GM23338 (cell line): ENCODE measurements at regions not wholly inside any gene's neighbourhood (a gene's known extent, or its start where the extent isn't known, plus 50 kb on each side); places are given as distances from the start of the nearest gene placed in this dataset.

Experiments used
- ATAC-seq: fragments of 200-7000 bp; cut with Tn5 transposase; 3 replicates; pipeline ENCODE4 v1.9.1; 2020
- DNase-seq: peaks from one replicate; pipeline ENCODE4 v3.0.0-alpha.2; 2015; ENCODE audit warnings: low spot score
- H2AFZ ChIP-seq: fragments of 200-600 bp; sonication (generic); 2 replicates; pipeline ENCODE4 v1.8.0; 2016; ENCODE audit warnings: antibody characterized with exemption, mild to moderate bottlenecking, moderate library complexity
- H3F3A ChIP-seq: fragments of 200-600 bp; sonication (generic); replicated peaks from 2 replicates; pipeline ENCODE4 v1.8.0; 2017; ENCODE audit warnings: antibody characterized with exemption, mixed run types, low read depth
- H3K27ac ChIP-seq: fragments of 200-600 bp; sonication (generic); 2 replicates; pipeline ENCODE4 v1.6.1; 2016; ENCODE audit warnings: low read depth
- H3K27me3 ChIP-seq: fragments of 200-600 bp; sonication (generic); 2 replicates; pipeline ENCODE4 v1.8.0; 2016; ENCODE audit warnings: mild to moderate bottlenecking, mixed run types, moderate library complexity; ENCODE audit not compliant: insufficient read depth
- H3K36me3 ChIP-seq: fragments of 200-600 bp; sonication (generic); 2 replicates; pipeline ENCODE4 v1.8.0; 2016; ENCODE audit warnings: mild to moderate bottlenecking; ENCODE audit not compliant: insufficient read depth
- H3K4me1 ChIP-seq: fragments of 200-600 bp; sonication (generic); 2 replicates; pipeline ENCODE4 v1.8.0; 2016; ENCODE audit warnings: mild to moderate bottlenecking, moderate library complexity; ENCODE audit not compliant: insufficient read depth
- H3K4me2 ChIP-seq: fragments of 200-600 bp; sonication (generic); 2 replicates; pipeline ENCODE4 v1.7.1; 2017; ENCODE audit warnings: mixed run types
- H3K4me3 ChIP-seq: fragments of 200-600 bp; sonication (generic); 2 replicates; pipeline ENCODE4 v1.6.1; 2016; ENCODE audit warnings: mixed run types
- H3K79me2 ChIP-seq: fragments of 200-600 bp; sonication (generic); replicated peaks from 2 replicates; pipeline ENCODE4 v1.8.0; 2017; ENCODE audit warnings: mild to moderate bottlenecking; ENCODE audit not compliant: insufficient read depth
- H3K9me2 ChIP-seq: fragments of 200-600 bp; sonication (generic); 2 replicates; pipeline ENCODE4 v1.8.0; 2017; ENCODE audit not compliant: insufficient read depth
- H4K20me1 ChIP-seq: fragments of 200-600 bp; sonication (generic); replicated peaks from 2 replicates; pipeline ENCODE4 v1.8.0; 2017; ENCODE audit warnings: mild to moderate bottlenecking; ENCODE audit not compliant: insufficient read depth
- H3K27ac Mint-ChIP-seq: 2 replicates; pipeline ENCODE4 v1.8.0; 2020; ENCODE audit warnings: inconsistent platforms, mild to moderate bottlenecking, moderate library complexity, mixed read lengths
- H3K27me3 Mint-ChIP-seq: 3 replicates; pipeline ENCODE4 v1.8.0; 2022; ENCODE audit warnings: low read depth, mild to moderate bottlenecking, moderate library complexity, mixed read lengths, inconsistent platforms; ENCODE audit not compliant: insufficient read depth, poor library complexity
- H3K36me3 Mint-ChIP-seq: 3 replicates; pipeline ENCODE4 v1.8.0; 2021; ENCODE audit warnings: low read depth, mild to moderate bottlenecking, inconsistent platforms, moderate library complexity, mixed read lengths
- H3K4me1 Mint-ChIP-seq: 3 replicates; pipeline ENCODE4 v1.8.0; 2020; ENCODE audit warnings: mild to moderate bottlenecking, inconsistent platforms, mixed read lengths
- H3K4me3 Mint-ChIP-seq: 3 replicates; pipeline ENCODE4 v1.8.0; 2021; ENCODE audit warnings: moderate library complexity, mild to moderate bottlenecking, inconsistent platforms, mixed read lengths
- H3K9me3 Mint-ChIP-seq: 3 replicates; pipeline ENCODE4 v1.8.0; 2020; ENCODE audit warnings: moderate library complexity, mild to moderate bottlenecking, inconsistent platforms, mixed read lengths
- CREB1 ChIP-seq: fragments of 250-450 bp; sonication (Bioruptor Pico); IDR thresholded peaks from 2 replicates; pipeline ENCODE4 v1.5.0; 2020; ENCODE audit warnings: low read depth, mild to moderate bottlenecking, moderate library complexity
- CTCF ChIP-seq, 2 experiments: fragments of 200-600 bp in 1 of 2; sonication (generic) in 1 of 2; conservative IDR thresholded peaks; 2 replicates each; pipeline versions ENCODE4 v1.5.1 to v1.6.1; 2016 to 2017; ENCODE audit warnings: antibody characterized with exemption in 2 of 2, low read depth in 2 of 2, mild to moderate bottlenecking in 2 of 2, moderate library complexity in 1 of 2
- EZH2 ChIP-seq: fragments of 200-600 bp; sonication (generic); IDR thresholded peaks from one replicate; pipeline ENCODE4 v1.8.0; 2017; ENCODE audit warnings: antibody characterized with exemption, mild to moderate bottlenecking, low read depth; ENCODE audit not compliant: unreplicated experiment
- EZH2phosphoT487 ChIP-seq: fragments of 200-600 bp; sonication (generic); IDR thresholded peaks from one replicate; pipeline ENCODE4 v1.8.1; 2018; ENCODE audit warnings: antibody characterized with exemption; ENCODE audit not compliant: unreplicated experiment
- JUNB ChIP-seq: IDR thresholded peaks from one replicate; pipeline ENCODE4 v1.6.1; 2016; ENCODE audit warnings: antibody characterized with exemption; ENCODE audit not compliant: unreplicated experiment
- NANOG ChIP-seq: IDR thresholded peaks from 2 replicates; pipeline ENCODE4 v1.6.1; 2016; ENCODE audit warnings: antibody characterized with exemption, borderline replicate concordance
- POLR2AphosphoS5 ChIP-seq: IDR thresholded peaks from 2 replicates; pipeline ENCODE4 v1.6.1; 2016; ENCODE audit warnings: antibody characterized with exemption, low read depth
- STAT1 ChIP-seq: IDR thresholded peaks from one replicate; pipeline ENCODE4 v1.6.1; 2016; ENCODE audit warnings: antibody characterized with exemption; ENCODE audit not compliant: unreplicated experiment
- ZNF114 ChIP-seq: fragments of 250-450 bp; sonication (Bioruptor Pico); IDR thresholded peaks from 2 replicates; pipeline ENCODE4 v1.5.0; 2020; ENCODE audit warnings: mild to moderate bottlenecking, moderate library complexity
- ZNF331 ChIP-seq: fragments of 250-450 bp; sonication (Bioruptor Pico); IDR thresholded peaks from 2 replicates; pipeline ENCODE4 v1.5.0; 2020; ENCODE audit warnings: low read depth, mild to moderate bottlenecking, moderate library complexity
- TF ChIP-seq, protein P1 (sequence below): IDR thresholded peaks from 2 replicates; pipeline ENCODE4 v1.6.1; 2016; ENCODE audit warnings: antibody characterized with exemption
- TF ChIP-seq, protein P2 (sequence below): fragments of 250-450 bp; sonication (Bioruptor Pico); IDR thresholded peaks from 2 replicates; pipeline ENCODE4 v1.5.0; 2020; ENCODE audit warnings: mild to moderate bottlenecking, moderate library complexity

DNA sequence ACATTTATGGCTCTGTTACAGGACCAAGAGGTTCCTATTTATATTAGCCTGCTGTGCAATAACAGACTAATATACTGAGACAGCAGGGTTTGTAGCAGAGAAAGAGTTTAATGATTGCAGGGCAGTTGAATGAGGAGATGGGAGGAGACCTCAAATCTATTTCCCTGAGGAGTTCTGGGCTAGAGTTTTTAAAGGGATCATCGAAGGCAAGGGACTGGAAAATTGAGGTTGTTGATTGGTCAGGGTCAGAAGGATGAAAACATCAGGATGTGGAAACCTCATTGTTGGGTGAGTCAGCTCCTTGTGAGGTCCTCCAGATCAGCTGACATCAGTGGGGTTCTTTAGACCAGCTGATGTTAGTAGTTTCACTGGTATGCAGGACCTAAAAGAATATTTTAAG, 60.6 kb upstream of the GOLGA8B start:
- H3K36me3 Mint-ChIP-seq = no peaks in the 10 kb centered on the region
- Histone ChIP-seq H3K4me1 (peaks cover 4% of the 10 kb centered on the region; the same call in 1 of the 2 replicates), H3K4me2 (no peak overlapping the region), H3K79me2 (no peaks in the 10 kb centered on the region), H3K4me3 (no peak overlapping the region), H2AFZ (no peak overlapping the region), H3K27me3 (no peaks in the 10 kb centered on the region), H4K20me1 (no peaks in the 10 kb centered on the region), H3K9me2 (no peaks in the 10 kb centered on the region), H3K27ac (no peak overlapping the region), H3K36me3 (no peaks in the 10 kb centered on the region), H3F3A (no peaks in the 10 kb centered on the region)
- no peaks in the 10 kb centered on the region for H3K9me3 Mint-ChIP-seq
- H3K27me3 Mint-ChIP-seq = no peaks in the 10 kb centered on the region
- TF ChIP-seq STAT1 = no peak
- no peak for TF ChIP-seq EZH2
- TF ChIP-seq, protein P1, sequence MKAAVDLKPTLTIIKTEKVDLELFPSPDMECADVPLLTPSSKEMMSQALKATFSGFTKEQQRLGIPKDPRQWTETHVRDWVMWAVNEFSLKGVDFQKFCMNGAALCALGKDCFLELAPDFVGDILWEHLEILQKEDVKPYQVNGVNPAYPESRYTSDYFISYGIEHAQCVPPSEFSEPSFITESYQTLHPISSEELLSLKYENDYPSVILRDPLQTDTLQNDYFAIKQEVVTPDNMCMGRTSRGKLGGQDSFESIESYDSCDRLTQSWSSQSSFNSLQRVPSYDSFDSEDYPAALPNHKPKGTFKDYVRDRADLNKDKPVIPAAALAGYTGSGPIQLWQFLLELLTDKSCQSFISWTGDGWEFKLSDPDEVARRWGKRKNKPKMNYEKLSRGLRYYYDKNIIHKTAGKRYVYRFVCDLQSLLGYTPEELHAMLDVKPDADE = no peak
- no peak for TF ChIP-seq ZNF331 (CRISPR knock-in tag)
- TF ChIP-seq CREB1 (CRISPR knock-in tag) = no peak
- no peak for TF ChIP-seq ZNF114 (CRISPR knock-in tag)
- no peak for TF ChIP-seq EZH2phosphoT487
- no peak for TF ChIP-seq POLR2AphosphoS5
- TF ChIP-seq JUNB = no peak
- TF ChIP-seq, protein P2, sequence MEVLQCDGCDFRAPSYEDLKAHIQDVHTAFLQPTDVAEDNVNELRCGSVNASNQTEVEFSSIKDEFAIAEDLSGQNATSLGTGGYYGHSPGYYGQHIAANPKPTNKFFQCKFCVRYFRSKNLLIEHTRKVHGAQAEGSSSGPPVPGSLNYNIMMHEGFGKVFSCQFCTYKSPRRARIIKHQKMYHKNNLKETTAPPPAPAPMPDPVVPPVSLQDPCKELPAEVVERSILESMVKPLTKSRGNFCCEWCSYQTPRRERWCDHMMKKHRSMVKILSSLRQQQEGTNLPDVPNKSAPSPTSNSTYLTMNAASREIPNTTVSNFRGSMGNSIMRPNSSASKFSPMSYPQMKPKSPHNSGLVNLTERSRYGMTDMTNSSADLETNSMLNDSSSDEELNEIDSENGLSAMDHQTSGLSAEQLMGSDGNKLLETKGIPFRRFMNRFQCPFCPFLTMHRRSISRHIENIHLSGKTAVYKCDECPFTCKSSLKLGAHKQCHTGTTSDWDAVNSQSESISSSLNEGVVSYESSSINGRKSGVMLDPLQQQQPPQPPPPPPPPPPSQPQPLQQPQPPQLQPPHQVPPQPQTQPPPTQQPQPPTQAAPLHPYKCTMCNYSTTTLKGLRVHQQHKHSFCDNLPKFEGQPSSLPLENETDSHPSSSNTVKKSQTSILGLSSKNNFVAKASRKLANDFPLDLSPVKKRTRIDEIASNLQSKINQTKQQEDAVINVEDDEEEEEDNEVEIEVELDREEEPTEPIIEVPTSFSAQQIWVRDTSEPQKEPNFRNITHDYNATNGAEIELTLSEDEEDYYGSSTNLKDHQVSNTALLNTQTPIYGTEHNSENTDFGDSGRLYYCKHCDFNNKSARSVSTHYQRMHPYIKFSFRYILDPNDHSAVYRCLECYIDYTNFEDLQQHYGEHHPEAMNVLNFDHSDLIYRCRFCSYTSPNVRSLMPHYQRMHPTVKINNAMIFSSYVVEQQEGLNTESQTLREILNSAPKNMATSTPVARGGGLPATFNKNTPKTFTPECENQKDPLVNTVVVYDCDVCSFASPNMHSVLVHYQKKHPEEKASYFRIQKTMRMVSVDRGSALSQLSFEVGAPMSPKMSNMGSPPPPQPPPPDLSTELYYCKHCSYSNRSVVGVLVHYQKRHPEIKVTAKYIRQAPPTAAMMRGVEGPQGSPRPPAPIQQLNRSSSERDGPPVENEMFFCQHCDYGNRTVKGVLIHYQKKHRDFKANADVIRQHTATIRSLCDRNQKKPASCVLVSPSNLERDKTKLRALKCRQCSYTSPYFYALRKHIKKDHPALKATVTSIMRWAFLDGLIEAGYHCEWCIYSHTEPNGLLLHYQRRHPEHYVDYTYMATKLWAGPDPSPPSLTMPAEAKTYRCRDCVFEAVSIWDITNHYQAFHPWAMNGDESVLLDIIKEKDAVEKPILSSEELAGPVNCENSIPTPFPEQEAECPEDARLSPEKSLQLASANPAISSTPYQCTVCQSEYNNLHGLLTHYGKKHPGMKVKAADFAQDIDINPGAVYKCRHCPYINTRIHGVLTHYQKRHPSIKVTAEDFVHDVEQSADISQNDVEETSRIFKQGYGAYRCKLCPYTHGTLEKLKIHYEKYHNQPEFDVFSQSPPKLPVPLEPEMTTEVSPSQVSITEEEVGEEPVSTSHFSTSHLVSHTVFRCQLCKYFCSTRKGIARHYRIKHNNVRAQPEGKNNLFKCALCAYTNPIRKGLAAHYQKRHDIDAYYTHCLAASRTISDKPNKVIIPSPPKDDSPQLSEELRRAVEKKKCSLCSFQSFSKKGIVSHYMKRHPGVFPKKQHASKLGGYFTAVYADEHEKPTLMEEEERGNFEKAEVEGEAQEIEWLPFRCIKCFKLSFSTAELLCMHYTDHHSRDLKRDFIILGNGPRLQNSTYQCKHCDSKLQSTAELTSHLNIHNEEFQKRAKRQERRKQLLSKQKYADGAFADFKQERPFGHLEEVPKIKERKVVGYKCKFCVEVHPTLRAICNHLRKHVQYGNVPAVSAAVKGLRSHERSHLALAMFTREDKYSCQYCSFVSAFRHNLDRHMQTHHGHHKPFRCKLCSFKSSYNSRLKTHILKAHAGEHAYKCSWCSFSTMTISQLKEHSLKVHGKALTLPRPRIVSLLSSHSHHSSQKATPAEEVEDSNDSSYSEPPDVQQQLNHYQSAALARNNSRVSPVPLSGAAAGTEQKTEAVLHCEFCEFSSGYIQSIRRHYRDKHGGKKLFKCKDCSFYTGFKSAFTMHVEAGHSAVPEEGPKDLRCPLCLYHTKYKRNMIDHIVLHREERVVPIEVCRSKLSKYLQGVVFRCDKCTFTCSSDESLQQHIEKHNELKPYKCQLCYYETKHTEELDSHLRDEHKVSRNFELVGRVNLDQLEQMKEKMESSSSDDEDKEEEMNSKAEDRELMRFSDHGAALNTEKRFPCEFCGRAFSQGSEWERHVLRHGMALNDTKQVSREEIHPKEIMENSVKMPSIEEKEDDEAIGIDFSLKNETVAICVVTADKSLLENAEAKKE (CRISPR knock-in tag) = no peak
- TF ChIP-seq CTCF (conservative IDR thresholded peaks at IDR 0.05; ENCODE audit: low read depth in 2 of 2) = no peak
- no peak for TF ChIP-seq NANOG
- H3K27ac Mint-ChIP-seq = no peak overlapping the region
- no peak for ATAC-seq
- peaks cover 5% of the 10 kb centered on the region; the same call in 2 of the 3 replicates for H3K4me1 Mint-ChIP-seq
- DNase-seq = no peak
- no peak overlapping the region for H3K4me3 Mint-ChIP-seq
